ENCODE measurements at regions not wholly inside any gene's neighbourhood (a gene's known extent, or its start where the extent isn't known, plus 50 kb on each side); places are given as distances from the start of the nearest gene placed in this dataset.

DNA sequence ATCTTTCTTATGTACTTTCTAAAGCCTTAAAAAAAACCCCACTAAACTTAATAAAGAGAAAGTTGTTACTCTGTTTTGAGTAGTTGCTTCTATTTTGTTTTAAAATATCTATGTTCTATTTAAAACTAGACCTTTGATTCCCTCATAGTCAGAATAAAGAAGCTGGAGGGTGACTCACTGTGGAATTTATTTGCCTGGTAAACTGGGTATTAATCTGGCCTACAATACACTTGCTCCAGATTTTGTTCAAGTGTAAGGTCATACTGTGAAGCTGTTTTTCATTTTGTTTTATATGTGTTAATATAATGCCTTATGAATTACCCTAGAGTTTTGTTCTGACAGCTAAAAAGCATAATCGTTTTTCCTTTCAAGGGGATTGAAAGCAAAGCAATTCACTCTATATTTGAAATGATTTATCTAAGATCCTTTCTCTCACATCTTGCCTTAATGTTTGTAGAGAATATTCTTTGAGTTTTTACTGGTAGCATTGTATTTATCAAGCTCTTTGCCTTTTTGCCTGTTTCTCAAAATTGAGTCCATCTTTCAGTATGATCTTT lies 277.4 kb upstream of the PITX2 start:
- no peak for DNase-seq

DNA sequence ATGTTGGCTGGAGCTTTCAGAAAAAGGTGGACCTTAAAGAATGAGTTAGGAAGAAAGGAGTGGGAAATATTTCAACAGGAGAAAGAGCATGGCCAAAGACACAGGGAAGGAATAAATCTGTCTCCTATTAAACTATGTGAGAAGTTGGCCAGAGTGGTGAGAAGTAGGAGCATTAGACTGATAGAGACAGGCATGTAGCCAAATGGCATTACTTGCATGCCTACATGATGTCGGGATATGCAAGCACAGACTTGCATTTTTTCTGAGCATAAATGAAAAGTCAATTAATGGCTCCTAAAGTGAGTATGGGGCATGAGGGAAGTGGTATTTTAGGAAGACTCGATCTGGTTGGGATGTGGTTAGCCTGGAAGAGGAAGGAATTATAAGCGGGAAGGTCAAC lies 279.6 kb upstream of the PITX2 start:
- DNase-seq, result no peak

- no peak for DNase-seq
Observed at GRCh38 chr4:110904435-110905065, 281.7 kb upstream of the PITX2 start.

DNA sequence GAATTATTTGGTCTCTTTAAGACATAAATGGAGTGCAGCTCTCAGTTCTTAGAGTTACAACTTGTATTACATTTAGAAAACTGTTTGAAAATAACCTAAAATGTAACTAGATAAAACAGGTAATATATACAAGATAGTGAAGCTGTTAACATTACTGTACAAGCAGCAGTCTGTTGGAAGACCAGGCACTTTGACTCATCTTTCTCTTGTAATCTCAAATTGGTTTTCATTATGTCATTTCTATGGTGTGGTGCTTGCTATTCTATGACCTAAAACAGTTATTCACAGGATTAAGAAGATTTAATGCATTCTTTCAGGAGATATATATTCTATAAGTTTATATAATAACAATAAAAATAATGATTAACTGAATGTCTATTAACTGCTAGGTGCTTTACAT lies 282.5 kb upstream of the PITX2 start:
- DNase-seq, result no peak

- DNase-seq, result no peak
Observed at GRCh38 chr4:110907801-110908313, 285.0 kb upstream of the PITX2 start.

DNA sequence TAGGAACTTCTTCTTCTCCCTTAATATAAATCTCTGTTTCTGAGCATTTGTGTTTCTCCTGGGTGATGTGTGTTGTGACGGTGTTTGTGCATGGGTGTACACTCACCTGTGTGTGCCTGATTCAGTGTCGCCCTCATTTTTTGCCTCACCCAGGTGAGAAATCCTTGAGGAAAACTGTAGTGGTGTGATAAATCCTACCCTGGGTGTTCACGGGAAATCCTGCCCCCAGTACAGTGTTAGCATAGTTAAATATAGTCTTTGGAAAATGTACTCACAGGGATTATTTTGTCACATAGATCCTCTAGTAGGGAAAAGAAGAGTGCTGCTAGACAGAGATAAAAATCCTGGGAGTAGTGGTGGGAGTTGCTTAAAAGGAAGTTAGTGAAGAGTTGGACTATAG lies 291.9 kb upstream of the PITX2 start:
- DNase-seq, result no peak

DNA sequence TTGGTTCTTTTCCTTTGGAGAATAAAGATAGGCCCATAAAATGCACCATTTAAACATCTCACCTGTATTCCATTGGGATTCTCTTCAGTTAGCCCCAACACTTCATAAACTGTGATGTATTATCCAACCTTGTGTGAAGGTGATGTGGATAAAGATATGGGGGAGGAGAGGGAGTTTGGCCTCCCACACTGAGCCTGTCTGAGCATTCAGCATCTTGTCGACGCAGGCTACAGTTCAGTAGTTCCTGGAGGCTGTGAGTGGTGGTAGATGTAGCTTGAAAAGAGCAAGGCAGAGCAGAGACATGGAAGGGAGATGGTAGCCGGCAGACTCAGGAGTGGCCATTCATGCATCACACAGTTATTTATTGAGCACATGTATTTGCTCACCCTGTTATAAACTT lies 292.4 kb upstream of the PITX2 start:
- DNase-seq, result no peak

- DNase-seq, result no peak
Observed at GRCh38 chr4:110916505-110916904, 293.6 kb upstream of the PITX2 start.

GRCh38 chr4:110917835-110918234 lies 295.0 kb upstream of the PITX2 start:
- DNase-seq, result no peak

DNA sequence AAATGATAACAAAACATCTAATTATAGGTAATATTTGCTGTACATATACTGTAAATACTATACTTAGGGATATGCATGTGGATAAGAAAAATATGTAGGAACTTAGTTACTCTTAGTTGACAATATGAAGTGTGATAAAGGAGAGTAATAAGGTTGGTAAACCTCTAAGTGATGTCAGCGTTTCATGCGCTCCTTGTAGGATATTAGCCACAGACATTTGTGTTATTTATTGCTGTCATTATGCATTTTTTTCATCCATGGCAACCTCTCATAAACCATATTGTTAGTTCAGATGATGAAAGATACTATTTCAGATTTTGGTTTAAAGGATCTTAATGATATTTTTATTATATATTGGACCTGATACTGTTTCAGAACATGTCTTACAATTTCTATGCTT lies 298.1 kb upstream of the PITX2 start:
- DNase-seq, result no peak

GRCh38 chr4:110924761-110925160 lies 301.9 kb upstream of the PITX2 start:
- DNase-seq, result no peak

DNA sequence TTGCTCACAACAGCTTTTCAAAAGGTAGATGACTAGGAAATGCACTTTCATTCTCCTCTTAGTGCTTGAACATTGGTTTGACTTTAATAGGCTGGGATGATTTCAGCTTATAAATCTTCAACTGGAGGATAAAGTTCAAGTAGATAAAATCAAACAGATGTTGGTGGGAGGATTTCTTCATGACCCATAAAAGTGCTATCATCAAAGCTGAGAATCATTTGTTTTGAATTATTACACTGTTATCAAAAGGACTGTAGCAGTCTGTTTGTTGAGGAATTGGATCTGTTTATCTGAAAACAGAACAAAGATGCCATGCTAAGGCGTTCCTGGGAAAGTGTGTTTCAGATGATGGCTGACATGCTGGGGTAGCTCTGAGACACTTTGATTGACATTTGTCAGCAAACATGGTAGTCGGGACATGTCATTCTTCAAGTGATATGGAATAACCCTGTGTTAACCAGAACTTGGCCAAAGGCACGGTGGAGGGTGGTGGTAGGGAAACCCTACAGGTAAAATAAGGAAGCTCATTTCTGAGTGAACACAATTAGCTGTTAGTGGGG lies 304.0 kb upstream of the PITX2 start:
- no peak for DNase-seq

DNA sequence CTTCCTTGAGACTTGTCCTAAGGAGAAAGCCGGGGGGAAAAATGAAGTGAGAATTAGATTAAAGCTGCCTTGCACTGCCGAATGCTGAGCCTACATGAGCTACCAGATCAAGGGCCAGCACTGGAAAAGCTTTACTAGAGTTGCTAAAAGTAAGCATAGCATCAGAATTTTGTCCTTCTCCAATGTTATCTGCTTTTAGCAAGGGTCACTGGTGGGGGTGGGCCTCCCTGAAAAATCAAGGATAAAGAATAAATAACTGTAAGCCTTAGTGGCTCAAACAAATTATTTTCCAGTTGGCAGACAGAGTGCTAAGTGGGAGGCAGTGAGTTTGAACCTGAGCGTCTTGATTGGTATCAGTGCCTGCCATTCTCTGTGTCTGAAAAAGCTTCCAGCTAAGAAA lies 310.5 kb upstream of the PITX2 start:
- no peak for DNase-seq

DNA sequence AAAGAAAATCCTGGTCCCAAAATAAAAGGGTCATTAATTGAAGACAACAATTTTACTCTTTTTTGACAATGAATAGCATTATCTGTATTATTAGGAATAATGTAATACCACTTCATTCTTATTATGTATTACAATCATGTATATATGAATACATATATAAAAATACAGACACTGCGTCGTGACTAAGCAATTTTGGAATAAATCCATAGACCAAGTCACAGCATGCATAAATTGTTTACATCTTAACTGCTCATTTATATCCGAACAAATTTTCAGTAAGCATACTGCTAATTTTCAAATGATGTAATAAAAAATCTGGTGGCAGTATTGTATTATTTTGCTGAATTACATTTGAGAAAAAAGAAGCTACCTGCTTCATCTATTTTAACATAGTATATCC lies 321.6 kb upstream of the PITX2 start:
- no peak for DNase-seq

- DNase-seq, result no peak
Observed at GRCh38 chr4:110945600-110945999, 322.7 kb upstream of the PITX2 start.

DNA sequence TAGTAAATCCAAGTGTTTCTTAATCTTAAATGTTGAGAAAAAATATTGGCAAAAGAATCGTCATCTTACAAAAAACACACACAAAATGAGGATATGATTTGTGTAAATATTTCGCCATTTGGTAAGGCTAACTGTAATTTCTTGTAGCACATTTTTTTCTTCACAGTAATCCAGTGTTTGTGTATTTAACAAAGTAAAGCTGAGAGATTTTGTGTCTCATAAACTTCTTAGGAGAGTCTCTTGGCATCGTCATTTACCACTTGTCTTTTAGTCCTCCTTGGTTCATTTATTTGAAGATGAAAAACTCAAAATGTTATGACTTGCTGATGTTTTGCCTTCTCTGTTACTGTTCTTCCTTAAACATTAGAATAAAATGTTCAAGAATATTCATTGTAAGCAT lies 326.7 kb upstream of the PITX2 start:
- DNase-seq, result no peak

GRCh38 chr4:110950731-110951130 lies 327.9 kb upstream of the PITX2 start:
- DNase-seq, result no peak

- no peak for DNase-seq
Observed at GRCh38 chr4:110953191-110953590, 330.3 kb upstream of the PITX2 start.

DNA sequence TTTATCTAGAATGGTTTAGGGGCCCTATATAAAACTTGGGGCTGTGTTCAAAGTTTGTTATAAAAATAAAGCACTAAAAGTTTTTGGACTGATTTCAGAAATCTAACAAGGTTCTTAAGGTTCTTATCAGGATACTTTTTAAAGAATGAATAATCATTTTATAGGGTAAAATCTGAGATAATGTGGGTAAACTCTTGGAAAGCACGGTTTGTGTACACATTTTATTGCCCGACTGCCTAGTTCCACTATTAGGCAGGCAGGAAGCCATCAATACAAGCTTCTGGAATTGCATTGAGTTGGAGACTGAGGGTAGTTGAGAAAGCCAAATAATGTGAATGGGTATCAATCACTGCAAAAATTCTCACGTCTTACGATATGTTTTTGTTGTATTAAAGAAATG lies 331.0 kb upstream of the PITX2 start:
- no peak for DNase-seq

- DNase-seq, result no peak
Observed at GRCh38 chr4:110955748-110956147, 332.9 kb upstream of the PITX2 start.

DNA sequence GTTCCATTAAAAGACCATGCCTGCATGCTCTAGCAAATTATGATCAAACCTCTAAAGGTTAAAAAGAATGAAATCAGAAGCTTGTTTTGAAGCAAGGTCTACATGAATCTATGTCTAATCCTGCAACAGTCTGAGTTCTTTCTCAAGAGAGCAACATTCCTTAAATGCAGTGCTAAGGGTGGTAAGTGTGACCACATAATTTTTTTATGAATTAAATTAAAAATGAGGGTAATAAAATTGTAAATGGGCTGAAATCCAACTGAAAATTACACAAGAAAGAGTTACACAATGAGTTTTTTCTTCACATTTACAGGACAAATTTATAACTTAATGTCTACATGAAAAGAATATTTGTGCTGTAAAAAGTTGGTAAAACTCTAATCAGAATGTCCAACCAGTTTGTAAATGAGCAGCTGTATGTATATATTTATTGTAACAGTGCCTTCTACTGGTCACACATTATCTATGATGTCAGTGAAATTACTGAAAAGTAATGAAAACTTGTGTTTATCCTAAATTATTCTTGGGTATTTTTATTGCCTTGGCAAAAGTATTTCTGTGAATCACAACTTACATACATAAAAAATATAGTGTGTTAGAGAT lies 336.3 kb upstream of the PITX2 start:
- DNase-seq, result no peak

GRCh38 chr4:110961066-110961465 lies 338.2 kb upstream of the PITX2 start:
- no peak for DNase-seq

DNA sequence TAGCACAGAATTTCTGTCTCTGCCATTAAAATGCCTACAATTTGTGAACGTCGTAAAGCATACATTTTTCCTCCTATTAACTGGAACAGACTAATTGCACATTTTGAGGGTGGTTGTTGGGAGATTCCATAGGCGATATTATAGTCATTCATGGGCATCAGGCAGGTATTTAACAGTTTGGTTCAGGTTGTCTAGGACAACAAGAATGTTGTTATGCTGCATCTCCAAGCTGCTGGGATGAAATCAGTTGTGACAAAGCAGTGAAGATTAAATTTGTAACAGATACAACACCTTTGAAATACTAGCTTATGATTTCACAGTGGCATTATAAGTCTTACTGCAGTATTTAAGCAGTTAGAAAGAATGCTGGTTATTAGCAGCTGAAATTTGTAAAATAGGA lies 339.7 kb upstream of the PITX2 start:
- no peak for DNase-seq

- no peak for DNase-seq
Observed at GRCh38 chr4:110963662-110964280, 340.9 kb upstream of the PITX2 start.

Measured in activated CD4-positive, alpha-beta T cell treated with anti-CD3 and anti-CD28 coated beads, Interleukin-2, amount 50 U/mL, for 16 hours (primary cell).